ENCODE measurements at regions not wholly inside any gene's neighbourhood (a gene's known extent, or its start where the extent isn't known, plus 50 kb on each side); places are given as distances from the start of the nearest gene placed in this dataset.
A peak's percentile ranks its signal among the peaks of the same experiment; 100 is the strongest.
"Not testable (repeated sequence)": the region's sequence is repeated elsewhere in the genome, so short reads cannot be mapped to it uniquely, and the experiment has no call there.

- DNase-seq (ENCODE audit: low read depth in 2 of 2), result no peak
Measured at GRCh38 chr11:56876621-56877275, 112.0 kb upstream of the OR5AK2 start.

- no peak for DNase-seq (ENCODE audit: low read depth in 2 of 2)
Measured at GRCh38 chr11:56855217-56855616, 106.7 kb upstream of the OR9G4 start.

- no peak for DNase-seq (ENCODE audit: low read depth in 2 of 2)
Measured at GRCh38 chr11:56852131-56852530, 103.6 kb upstream of the OR9G4 start.

GRCh38 chr11:56849852-56850251 is 101.4 kb upstream of the OR9G4 start:
- DNase-seq (ENCODE audit: low read depth in 2 of 2), result no peak

GRCh38 chr11:56849250-56849649 is 100.8 kb upstream of the OR9G4 start:
- no peak for DNase-seq (ENCODE audit: low read depth in 2 of 2)

- no peak for DNase-seq (ENCODE audit: low read depth in 2 of 2)
Measured at GRCh38 chr11:56848141-56848809, 99.8 kb upstream of the OR9G4 start.

- DNase-seq (ENCODE audit: low read depth in 2 of 2), result no peak
Measured at GRCh38 chr11:56846631-56847576, 98.4 kb upstream of the OR9G4 start.

- no peak for DNase-seq (ENCODE audit: low read depth in 2 of 2)
Measured at GRCh38 chr11:56845121-56845732, 96.7 kb upstream of the OR9G4 start.

- no peak for DNase-seq (ENCODE audit: low read depth in 2 of 2)
Measured at GRCh38 chr11:56843816-56844215, 95.3 kb upstream of the OR9G4 start.

GRCh38 chr11:56842814-56843794 is 94.6 kb upstream of the OR9G4 start:
- no peak for DNase-seq (ENCODE audit: low read depth in 2 of 2)

GRCh38 chr11:56841210-56841810 is 92.8 kb upstream of the OR9G4 start:
- DNase-seq (ENCODE audit: low read depth in 2 of 2), result peak in 1 of 2 donors; percentile 6

- not testable (repeated sequence) for DNase-seq (ENCODE audit: low read depth in 2 of 2)
Measured at GRCh38 chr11:56827357-56827756, 78.9 kb upstream of the OR9G4 start.

- DNase-seq (ENCODE audit: low read depth in 2 of 2), result no peak
Measured at GRCh38 chr11:56819916-56820315, 71.4 kb upstream of the OR9G4 start.

GRCh38 chr11:56817661-56818060 is 69.2 kb upstream of the OR9G4 start:
- DNase-seq (ENCODE audit: low read depth in 2 of 2), result no peak

GRCh38 chr11:56816259-56816658 is 67.8 kb upstream of the OR9G4 start:
- DNase-seq (ENCODE audit: low read depth in 2 of 2), result no peak

GRCh38 chr11:56808326-56808725 is 59.8 kb upstream of the OR9G4 start:
- DNase-seq (ENCODE audit: low read depth in 2 of 2), result no peak

GRCh38 chr11:56799691-56800210 is 51.3 kb upstream of the OR9G4 start:
- DNase-seq (ENCODE audit: low read depth in 2 of 2), result no peak

Data from stimulated activated CD4-positive, alpha-beta T cell treated with anti-CD3 and anti-CD28 coated beads, Interleukin-4, amount 100 ng/mL, for 48 hours (primary cell).